ENCODE measurements at regions not wholly inside any gene's neighbourhood (a gene's known extent, or its start where the extent isn't known, plus 50 kb on each side); places are given as distances from the start of the nearest gene placed in this dataset.

DNA sequence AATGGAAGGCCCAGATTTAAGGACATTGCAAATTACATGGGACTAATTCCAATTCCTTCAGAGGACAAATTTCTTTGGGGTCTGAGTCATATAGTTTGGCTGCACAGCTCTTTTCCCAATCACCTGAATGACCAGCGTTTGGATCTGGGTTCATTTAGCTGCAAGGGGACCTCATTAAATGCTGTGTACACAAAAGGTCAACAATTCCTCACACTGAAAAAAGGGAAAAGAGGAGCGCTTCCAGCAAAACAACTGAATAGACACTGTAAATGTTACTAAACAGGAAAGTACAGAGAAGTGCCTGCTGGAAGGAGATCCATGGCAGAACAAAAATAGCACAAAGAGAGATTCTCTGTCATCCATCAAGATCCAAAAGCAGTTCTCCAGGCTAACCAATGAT is 356.0 kb upstream of the LMCD1 start:
- Mint-ChIP-seq H3K9me3 (peaks cover 0 to 6% (median 0%) of the 10 kb centered on the region in 7 donors), H3K4me1 (no peaks in the 10 kb centered on the region), H3K27ac (no peak overlapping the region), H3K36me3 (no peaks in the 10 kb centered on the region), H3K4me3 (no peak overlapping the region), H3K27me3 (no peaks in the 10 kb centered on the region)
- ATAC-seq (ENCODE audit: low read depth in 2 of 2) (no peak), DNase-seq (no peak)
- no peaks in the 10 kb centered on the region for H3K4me1 ChIP-seq (ENCODE audit: control insufficient read depth, insufficient read depth, low read length, poor library complexity, severe bottlenecking)
- H3K9me3 ChIP-seq (ENCODE audit: control insufficient read depth in 2 of 2, low read length in 2 of 2) = no peaks in the 10 kb centered on the region
- H3K27ac ChIP-seq (ENCODE audit: insufficient read depth, low read length, poor library complexity, severe bottlenecking) = no peak overlapping the region
- H3K36me3 ChIP-seq (ENCODE audit: control insufficient read depth, insufficient read depth, low read length) = no peaks in the 10 kb centered on the region
- no peaks in the 10 kb centered on the region for H3K27me3 ChIP-seq (ENCODE audit: control insufficient read depth, insufficient read depth, low read length)
- H3K4me3 ChIP-seq (ENCODE audit: low read depth, low read length) = no peak overlapping the region

DNA sequence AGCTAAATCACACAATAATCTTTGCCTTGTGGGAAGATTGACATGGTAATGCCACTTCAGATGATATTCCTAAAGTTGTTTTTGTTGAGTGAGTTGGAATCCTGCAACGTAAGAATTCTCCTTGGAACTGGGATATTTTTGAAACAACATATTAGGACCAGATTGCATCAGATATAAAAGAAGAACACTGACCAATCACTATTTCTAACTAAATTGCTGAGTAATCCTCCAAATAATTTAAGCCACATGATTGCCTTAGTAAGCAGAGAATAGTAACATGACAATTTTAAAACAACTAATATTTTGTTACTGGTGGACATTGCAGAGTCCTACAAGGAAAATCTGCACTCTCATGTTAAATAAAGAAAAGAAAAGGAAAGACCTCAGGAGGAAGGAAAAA is 353.9 kb upstream of the LMCD1 start:
- Histone ChIP-seq H3K27ac (ENCODE audit: insufficient read depth, low read length, poor library complexity, severe bottlenecking) (no peak overlapping the region), H3K27me3 (ENCODE audit: control insufficient read depth, insufficient read depth, low read length) (no peaks in the 10 kb centered on the region), H3K9me3 (ENCODE audit: control insufficient read depth in 2 of 2, low read length in 2 of 2) (no peaks in the 10 kb centered on the region), H3K4me1 (ENCODE audit: control insufficient read depth, insufficient read depth, low read length, poor library complexity, severe bottlenecking) (no peaks in the 10 kb centered on the region), H3K4me3 (ENCODE audit: low read depth, low read length) (no peak overlapping the region), H3K36me3 (ENCODE audit: control insufficient read depth, insufficient read depth, low read length) (no peaks in the 10 kb centered on the region)
- Mint-ChIP-seq H3K9me3 (peaks cover 0 to 6% (median 0%) of the 10 kb centered on the region in 7 donors), H3K4me3 (no peak overlapping the region), H3K4me1 (no peaks in the 10 kb centered on the region), H3K36me3 (no peaks in the 10 kb centered on the region), H3K27ac (no peak overlapping the region), H3K27me3 (peaks cover 4% of the 10 kb centered on the region)
- no peak for DNase-seq
- ATAC-seq (ENCODE audit: low read depth in 2 of 2) = no peak

DNA sequence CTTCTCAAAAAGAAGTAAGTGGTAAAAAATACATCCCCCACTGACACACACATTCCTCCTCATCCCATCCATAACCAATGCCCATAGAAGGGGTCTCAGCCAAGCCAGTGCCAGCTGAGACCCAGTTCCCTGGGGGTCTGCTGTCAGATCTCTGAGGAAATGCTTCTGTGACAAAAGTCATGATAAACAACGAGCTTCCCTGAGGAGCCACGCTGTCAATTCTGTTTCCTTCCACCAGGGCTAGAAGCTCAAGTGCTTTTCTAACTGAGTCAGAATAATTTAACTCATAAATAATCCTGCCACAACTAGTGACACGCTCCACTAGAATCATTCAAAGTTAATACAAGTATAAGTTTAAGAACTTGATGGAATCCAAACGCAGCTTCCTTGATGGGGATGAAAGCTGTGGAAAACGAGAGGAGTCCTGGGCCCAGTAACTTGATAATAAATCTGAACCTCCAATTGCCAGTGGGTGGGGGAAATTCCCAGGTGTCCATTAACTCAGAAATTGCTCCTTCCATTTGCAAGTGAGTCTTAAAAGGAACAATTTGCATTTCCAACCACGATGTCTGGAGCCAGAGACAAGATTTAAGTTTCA is 348.7 kb upstream of the LMCD1 start:
- DNase-seq (no peak), ATAC-seq (ENCODE audit: low read depth in 2 of 2) (no peak)
- no peak overlapping the region for H3K27ac ChIP-seq (ENCODE audit: insufficient read depth, low read length, poor library complexity, severe bottlenecking)
- H3K27ac Mint-ChIP-seq = no peak overlapping the region
- peaks cover 0 to 2% (median 0%) of the 10 kb centered on the region in 7 donors for H3K9me3 Mint-ChIP-seq
- H3K9me3 ChIP-seq (ENCODE audit: control insufficient read depth in 2 of 2, low read length in 2 of 2) = no peaks in the 10 kb centered on the region
- no peak overlapping the region for H3K4me3 ChIP-seq (ENCODE audit: low read depth, low read length)
- no peaks in the 10 kb centered on the region for H3K36me3 ChIP-seq (ENCODE audit: control insufficient read depth, insufficient read depth, low read length)
- H3K4me1 Mint-ChIP-seq = no peaks in the 10 kb centered on the region
- no peaks in the 10 kb centered on the region for H3K4me1 ChIP-seq (ENCODE audit: control insufficient read depth, insufficient read depth, low read length, poor library complexity, severe bottlenecking)
- no peaks in the 10 kb centered on the region for H3K36me3 Mint-ChIP-seq
- peaks cover 4% of the 10 kb centered on the region for H3K27me3 Mint-ChIP-seq
- H3K4me3 Mint-ChIP-seq = no peak overlapping the region
- H3K27me3 ChIP-seq (ENCODE audit: control insufficient read depth, insufficient read depth, low read length) = no peaks in the 10 kb centered on the region

DNA sequence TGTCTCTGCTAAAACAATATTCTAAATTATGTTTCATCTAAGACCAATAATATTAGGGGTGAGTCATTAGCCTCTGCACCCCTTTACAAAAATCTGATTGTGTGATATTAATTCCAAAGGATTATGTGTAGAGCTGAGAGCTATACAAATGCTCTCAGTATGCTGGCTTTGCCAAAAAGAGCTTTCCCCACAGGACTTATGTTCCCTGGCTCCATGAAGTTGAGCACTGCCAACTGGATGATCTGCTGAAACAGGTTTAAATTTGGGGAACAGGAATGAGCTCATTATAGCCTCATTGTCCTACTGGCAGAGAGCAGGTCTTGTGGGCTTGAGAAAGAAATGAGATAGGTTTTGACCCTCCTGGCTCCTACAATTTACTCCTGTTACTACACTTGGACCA is 347.8 kb upstream of the LMCD1 start:
- no peaks in the 10 kb centered on the region for H3K36me3 Mint-ChIP-seq
- Histone ChIP-seq H3K4me3 (ENCODE audit: low read depth, low read length) (no peak overlapping the region), H3K27ac (ENCODE audit: insufficient read depth, low read length, poor library complexity, severe bottlenecking) (no peak overlapping the region), H3K4me1 (ENCODE audit: control insufficient read depth, insufficient read depth, low read length, poor library complexity, severe bottlenecking) (no peaks in the 10 kb centered on the region), H3K36me3 (ENCODE audit: control insufficient read depth, insufficient read depth, low read length) (no peaks in the 10 kb centered on the region), H3K27me3 (ENCODE audit: control insufficient read depth, insufficient read depth, low read length) (no peaks in the 10 kb centered on the region), H3K9me3 (ENCODE audit: control insufficient read depth in 2 of 2, low read length in 2 of 2) (no peaks in the 10 kb centered on the region)
- peaks cover 0 to 2% (median 0%) of the 10 kb centered on the region in 7 donors for H3K9me3 Mint-ChIP-seq
- H3K27me3 Mint-ChIP-seq = peaks cover 4% of the 10 kb centered on the region
- no peaks in the 10 kb centered on the region for H3K4me1 Mint-ChIP-seq
- ATAC-seq (ENCODE audit: low read depth in 2 of 2) = no peak
- no peak overlapping the region for H3K27ac Mint-ChIP-seq
- H3K4me3 Mint-ChIP-seq = no peak overlapping the region
- no peak for DNase-seq

DNA sequence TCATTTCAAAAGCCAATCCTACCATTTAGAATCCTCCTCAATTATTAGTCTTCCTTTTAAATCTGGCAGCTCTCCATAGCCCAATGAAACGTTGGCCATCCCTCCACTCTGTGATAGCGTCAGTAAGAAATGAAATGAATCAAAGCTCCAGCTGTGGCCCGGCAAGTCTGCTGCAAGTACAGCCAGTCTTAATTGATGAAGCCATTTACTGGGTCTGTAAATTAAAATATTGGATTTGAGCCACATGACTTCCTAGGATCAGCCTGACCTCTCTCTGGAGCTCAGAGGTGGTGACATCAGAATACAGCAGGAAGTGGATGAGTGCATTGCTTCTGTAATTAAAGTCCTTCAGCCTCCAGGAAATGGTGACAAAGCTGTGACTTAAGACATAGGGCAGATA is 347.0 kb upstream of the LMCD1 start:
- H3K27me3 Mint-ChIP-seq = peaks cover 4% of the 10 kb centered on the region
- no peak overlapping the region for H3K4me3 ChIP-seq (ENCODE audit: low read depth, low read length)
- no peaks in the 10 kb centered on the region for H3K4me1 Mint-ChIP-seq
- H3K27ac ChIP-seq (ENCODE audit: insufficient read depth, low read length, poor library complexity, severe bottlenecking) = no peak overlapping the region
- no peaks in the 10 kb centered on the region for H3K4me1 ChIP-seq (ENCODE audit: control insufficient read depth, insufficient read depth, low read length, poor library complexity, severe bottlenecking)
- H3K9me3 Mint-ChIP-seq = peaks cover 0 to 2% (median 0%) of the 10 kb centered on the region in 7 donors
- no peaks in the 10 kb centered on the region for H3K36me3 Mint-ChIP-seq
- H3K27ac Mint-ChIP-seq = no peak overlapping the region
- ATAC-seq (ENCODE audit: low read depth in 2 of 2) (no peak), DNase-seq (no peak)
- no peak overlapping the region for H3K4me3 Mint-ChIP-seq
- H3K36me3 ChIP-seq (ENCODE audit: control insufficient read depth, insufficient read depth, low read length) = no peaks in the 10 kb centered on the region
- H3K9me3 ChIP-seq (ENCODE audit: control insufficient read depth in 2 of 2, low read length in 2 of 2) = no peaks in the 10 kb centered on the region
- H3K27me3 ChIP-seq (ENCODE audit: control insufficient read depth, insufficient read depth, low read length) = no peaks in the 10 kb centered on the region

DNA sequence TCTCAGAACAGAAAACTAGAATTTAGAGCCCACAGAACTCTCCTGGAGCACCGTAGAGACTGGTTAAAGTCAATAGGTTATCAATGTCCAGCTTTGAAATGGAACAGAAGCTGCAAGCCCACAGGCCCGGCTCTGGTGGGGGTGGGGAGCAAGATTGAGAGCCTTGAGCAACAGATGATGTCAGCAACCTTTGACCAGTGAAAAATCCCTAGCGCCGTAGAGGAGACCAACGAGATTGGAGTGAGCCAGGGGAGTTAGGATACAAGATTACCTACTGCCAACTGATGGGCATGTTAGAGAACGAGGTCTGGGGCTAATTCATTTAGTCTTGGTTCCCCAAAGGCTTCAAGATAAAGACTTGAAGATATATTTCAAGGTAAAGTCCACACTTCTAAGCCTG is 345.5 kb upstream of the LMCD1 start:
- peaks cover 0 to under 1% (median 0%) of the 10 kb centered on the region in 7 donors for H3K9me3 Mint-ChIP-seq

DNA sequence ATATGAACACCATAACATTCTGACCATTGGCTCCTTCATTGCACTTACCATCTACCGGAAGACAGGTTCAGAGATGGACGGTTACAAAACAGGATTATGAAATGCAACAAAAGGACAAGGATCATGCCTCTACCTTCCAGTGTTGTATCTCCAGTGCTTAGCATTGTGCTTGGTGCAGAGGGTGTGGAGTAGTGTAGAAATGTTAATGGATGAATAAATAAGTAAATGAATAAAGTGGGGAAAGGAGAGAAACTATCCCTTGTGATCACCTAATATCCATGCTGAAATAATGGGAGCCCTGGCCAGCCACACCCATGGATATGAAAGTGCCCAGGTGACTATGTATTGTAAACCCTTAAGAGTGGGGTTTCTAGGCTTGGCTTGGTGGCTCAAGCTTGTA is 344.8 kb upstream of the LMCD1 start:
- H3K27me3 Mint-ChIP-seq = peaks cover under 1% of the 10 kb centered on the region
- H3K4me3 Mint-ChIP-seq = no peak overlapping the region
- H3K27ac Mint-ChIP-seq = no peak overlapping the region
- no peak overlapping the region for H3K27ac ChIP-seq (ENCODE audit: insufficient read depth, low read length, poor library complexity, severe bottlenecking)
- no peak for DNase-seq
- H3K36me3 ChIP-seq (ENCODE audit: control insufficient read depth, insufficient read depth, low read length) = no peaks in the 10 kb centered on the region
- H3K4me1 Mint-ChIP-seq = no peaks in the 10 kb centered on the region
- no peaks in the 10 kb centered on the region for H3K9me3 Mint-ChIP-seq
- no peaks in the 10 kb centered on the region for H3K27me3 ChIP-seq (ENCODE audit: control insufficient read depth, insufficient read depth, low read length)
- no peaks in the 10 kb centered on the region for H3K9me3 ChIP-seq (ENCODE audit: control insufficient read depth in 2 of 2, low read length in 2 of 2)
- no peaks in the 10 kb centered on the region for H3K36me3 Mint-ChIP-seq
- no peak for ATAC-seq (ENCODE audit: low read depth in 2 of 2)
- H3K4me3 ChIP-seq (ENCODE audit: low read depth, low read length) = no peak overlapping the region
- no peaks in the 10 kb centered on the region for H3K4me1 ChIP-seq (ENCODE audit: control insufficient read depth, insufficient read depth, low read length, poor library complexity, severe bottlenecking)

More for the DNA sequence above, 345.5 kb upstream of the LMCD1 start:
- no peak for ATAC-seq (ENCODE audit: low read depth in 2 of 2)
- Histone ChIP-seq H3K27ac (ENCODE audit: insufficient read depth, low read length, poor library complexity, severe bottlenecking) (no peak overlapping the region), H3K4me1 (ENCODE audit: control insufficient read depth, insufficient read depth, low read length, poor library complexity, severe bottlenecking) (no peaks in the 10 kb centered on the region), H3K27me3 (ENCODE audit: control insufficient read depth, insufficient read depth, low read length) (no peaks in the 10 kb centered on the region), H3K36me3 (ENCODE audit: control insufficient read depth, insufficient read depth, low read length) (no peaks in the 10 kb centered on the region), H3K9me3 (ENCODE audit: control insufficient read depth in 2 of 2, low read length in 2 of 2) (no peaks in the 10 kb centered on the region), H3K4me3 (ENCODE audit: low read depth, low read length) (no peak overlapping the region)
- no peak for DNase-seq
- H3K27ac Mint-ChIP-seq = no peak overlapping the region
- peaks cover 4% of the 10 kb centered on the region for H3K27me3 Mint-ChIP-seq
- H3K36me3 Mint-ChIP-seq = no peaks in the 10 kb centered on the region
- H3K4me3 Mint-ChIP-seq = no peak overlapping the region
- no peaks in the 10 kb centered on the region for H3K4me1 Mint-ChIP-seq

DNA sequence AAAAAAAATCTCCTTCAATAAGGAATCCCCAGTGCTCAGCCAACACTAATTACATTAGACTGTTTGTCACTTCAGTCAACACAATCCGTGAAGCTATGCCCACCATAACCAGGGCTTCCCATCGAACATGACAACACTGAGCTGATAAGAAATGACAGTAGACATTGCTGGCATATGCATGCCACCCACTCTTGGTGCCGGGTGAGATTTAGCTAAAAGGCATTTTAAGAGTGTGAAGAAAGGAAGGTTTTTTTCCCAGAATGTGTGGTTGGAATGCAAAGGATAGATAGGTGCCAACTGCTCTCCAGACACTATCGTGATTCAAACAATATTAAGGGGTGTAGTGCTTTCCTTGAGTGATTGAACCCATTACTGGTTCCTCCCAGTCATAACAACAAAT is 344.0 kb upstream of the LMCD1 start:
- no peaks in the 10 kb centered on the region for H3K27me3 ChIP-seq (ENCODE audit: control insufficient read depth, insufficient read depth, low read length)
- ATAC-seq (ENCODE audit: low read depth in 2 of 2) = no peak
- H3K9me3 Mint-ChIP-seq = no peaks in the 10 kb centered on the region

More for the DNA sequence above, 344.0 kb upstream of the LMCD1 start:
- no peaks in the 10 kb centered on the region for H3K36me3 Mint-ChIP-seq
- Histone ChIP-seq H3K9me3 (ENCODE audit: control insufficient read depth in 2 of 2, low read length in 2 of 2) (no peaks in the 10 kb centered on the region), H3K36me3 (ENCODE audit: control insufficient read depth, insufficient read depth, low read length) (no peaks in the 10 kb centered on the region), H3K4me1 (ENCODE audit: control insufficient read depth, insufficient read depth, low read length, poor library complexity, severe bottlenecking) (no peaks in the 10 kb centered on the region), H3K4me3 (ENCODE audit: low read depth, low read length) (no peak overlapping the region), H3K27ac (ENCODE audit: insufficient read depth, low read length, poor library complexity, severe bottlenecking) (no peak overlapping the region)
- no peaks in the 10 kb centered on the region for H3K4me1 Mint-ChIP-seq
- no peak overlapping the region for H3K4me3 Mint-ChIP-seq
- no peak overlapping the region for H3K27ac Mint-ChIP-seq
- no peaks in the 10 kb centered on the region for H3K27me3 Mint-ChIP-seq
- DNase-seq = no peak
